ENCODE measurements at regions not wholly inside any gene's neighbourhood (a gene's known extent, or its start where the extent isn't known, plus 50 kb on each side); places are given as distances from the start of the nearest gene placed in this dataset.

DNA sequence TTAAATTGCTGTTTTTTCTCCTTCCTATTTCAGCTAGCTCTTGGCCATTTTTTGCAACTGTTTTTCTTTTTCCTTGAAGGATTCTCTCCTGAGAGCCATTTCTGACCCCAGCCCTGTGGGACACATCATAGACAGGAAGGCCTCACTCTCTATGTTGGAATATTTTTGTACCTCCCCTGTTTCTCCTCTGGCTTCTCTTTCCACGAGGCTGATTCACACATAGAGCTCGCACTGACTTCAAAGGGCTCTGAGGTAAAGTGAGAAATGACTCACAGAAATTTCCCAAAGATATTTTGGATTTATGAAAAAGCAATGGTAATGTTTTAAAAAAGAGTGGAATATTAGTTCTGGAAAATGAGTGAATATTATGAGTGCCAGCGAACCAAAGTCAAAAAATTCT, 181.7 kb upstream of the IGFBP7 start:
- no peak for DNase-seq (ENCODE audit: low read depth)
- no peak for TF ChIP-seq CTCF (conservative IDR thresholded peaks at IDR 0.05; ENCODE audit: low read depth, low read length)
- H3K4me3 ChIP-seq (ENCODE audit: low read depth, low read length), result no peak overlapping the region

DNA sequence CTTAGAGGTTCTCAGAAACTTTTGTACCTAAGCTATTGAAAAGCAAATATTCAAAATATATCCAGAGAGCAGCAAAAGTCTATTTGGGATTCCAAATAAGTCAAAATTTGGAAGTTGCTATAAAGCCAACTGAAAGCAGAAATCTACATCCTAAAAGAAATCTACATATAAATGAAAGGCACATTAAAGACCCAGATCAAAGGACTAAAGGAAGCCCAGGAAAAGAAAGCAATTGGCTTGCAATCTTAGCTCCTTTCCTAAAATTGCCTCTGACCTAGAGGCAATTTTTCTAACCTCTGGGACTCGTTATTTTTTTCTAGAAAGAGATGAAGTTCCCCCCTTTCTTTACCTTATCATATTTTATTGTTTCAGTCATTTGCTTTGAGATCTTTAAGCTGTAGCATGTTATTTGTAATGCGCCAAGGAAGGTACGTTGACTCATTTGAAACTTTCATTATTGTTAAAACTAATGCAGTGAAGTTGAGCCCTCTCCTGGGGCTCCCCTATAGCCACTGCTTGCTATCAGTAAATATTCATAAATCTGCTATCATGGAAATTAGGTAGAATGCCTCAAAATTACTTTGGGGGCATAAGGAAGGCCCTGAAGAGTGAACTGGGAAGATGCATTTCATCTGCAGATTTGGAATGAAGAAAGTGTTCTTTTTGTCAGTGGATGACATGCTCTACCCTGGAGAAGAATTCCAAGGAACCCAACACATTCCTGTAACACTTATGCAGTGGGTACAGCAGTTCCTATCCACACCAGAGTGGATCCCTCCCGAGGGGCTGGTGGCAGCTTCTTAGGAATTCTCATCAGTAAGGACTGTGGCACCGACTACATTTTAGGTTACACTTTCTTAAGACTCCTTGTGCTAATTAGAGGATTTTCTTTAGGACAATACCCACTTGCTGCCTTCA, 177.8 kb upstream of the IGFBP7 start:
- no peak overlapping the region for H3K4me3 ChIP-seq (ENCODE audit: low read depth, low read length)
- TF ChIP-seq CTCF (conservative IDR thresholded peaks at IDR 0.05; ENCODE audit: low read depth, low read length), result no peak
- DNase-seq (ENCODE audit: low read depth), result no peak

DNA sequence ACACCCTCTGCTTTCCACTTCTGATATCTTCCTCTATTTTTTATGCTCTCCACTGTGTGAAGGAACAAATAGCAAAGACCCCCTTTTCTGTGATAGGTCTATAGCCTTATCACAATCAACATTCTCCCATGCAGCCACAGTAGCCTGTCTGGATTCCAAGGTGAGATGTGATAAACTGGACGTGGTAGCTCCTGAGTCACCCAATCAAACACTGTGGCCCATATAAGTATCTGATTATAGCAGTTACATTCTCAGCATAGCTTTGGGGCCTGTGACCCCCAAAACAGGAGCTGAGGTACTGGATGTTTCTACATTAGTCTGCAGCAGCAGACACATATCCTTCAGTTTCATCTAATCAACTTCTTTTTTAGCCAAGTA, 172.7 kb upstream of the IGFBP7 start:
- TF ChIP-seq CTCF (conservative IDR thresholded peaks at IDR 0.05; ENCODE audit: low read depth, low read length), result no peak
- no peak overlapping the region for H3K4me3 ChIP-seq (ENCODE audit: low read depth, low read length)
- DNase-seq (ENCODE audit: low read depth), result no peak

DNA sequence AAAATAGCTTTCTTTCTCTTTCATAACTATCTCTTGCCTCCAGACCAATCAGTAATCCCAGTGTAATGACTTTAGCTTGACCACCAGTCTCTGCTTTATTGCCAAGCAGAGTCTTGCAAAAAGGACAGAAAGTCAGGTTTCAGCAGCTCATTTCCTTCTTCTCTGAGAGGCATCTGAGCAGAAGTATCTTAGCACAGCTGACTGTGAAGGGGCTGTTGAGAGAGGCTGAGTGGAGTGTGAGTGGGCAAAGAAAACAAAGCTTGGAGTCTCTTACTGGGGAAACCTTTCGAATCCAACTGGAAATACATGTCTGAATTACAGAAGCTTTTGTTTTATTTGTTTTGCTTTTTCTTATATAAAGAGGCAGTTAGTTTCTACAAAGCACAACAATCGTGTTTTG, 170.3 kb upstream of the IGFBP7 start:
- no peak for TF ChIP-seq CTCF (conservative IDR thresholded peaks at IDR 0.05; ENCODE audit: low read depth, low read length)
- H3K4me3 ChIP-seq (ENCODE audit: low read depth, low read length), result no peak overlapping the region
- no peak for DNase-seq (ENCODE audit: low read depth)

DNA sequence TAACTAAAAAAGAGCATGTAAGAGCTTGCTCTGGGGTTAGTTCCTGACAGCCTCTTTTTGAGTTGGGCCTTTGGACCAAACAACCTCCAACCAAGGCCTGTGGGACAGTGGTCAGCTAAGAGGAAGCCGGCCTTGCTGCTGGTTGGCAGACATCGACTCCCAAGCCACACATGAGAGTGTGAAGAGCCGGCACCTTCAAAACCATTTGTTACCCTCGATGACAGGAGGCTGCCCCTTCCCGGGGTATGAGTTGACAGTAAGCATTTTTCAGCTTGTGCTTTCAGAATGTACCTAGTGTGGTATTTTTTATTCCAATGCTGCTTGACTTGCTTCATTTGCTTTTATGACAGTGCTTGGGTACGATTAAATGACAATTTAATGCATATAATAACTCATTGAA, 168.6 kb upstream of the IGFBP7 start:
- H3K4me3 ChIP-seq (ENCODE audit: low read depth, low read length), result no peak overlapping the region
- no peak for TF ChIP-seq CTCF (conservative IDR thresholded peaks at IDR 0.05; ENCODE audit: low read depth, low read length)
- DNase-seq (ENCODE audit: low read depth), result no peak

GRCh38 chr4:57274082-57274481, 163.9 kb upstream of the IGFBP7 start:
- no peak for TF ChIP-seq CTCF (conservative IDR thresholded peaks at IDR 0.05; ENCODE audit: low read depth, low read length)
- DNase-seq (ENCODE audit: low read depth), result no peak
- H3K4me3 ChIP-seq (ENCODE audit: low read depth, low read length), result no peak overlapping the region

- H3K4me3 ChIP-seq (ENCODE audit: low read depth, low read length), result no peak overlapping the region
- no peak for TF ChIP-seq CTCF (conservative IDR thresholded peaks at IDR 0.05; ENCODE audit: low read depth, low read length)
- DNase-seq (ENCODE audit: low read depth), result peak; percentile 16
Observed at GRCh38 chr4:57270346-57270745, 160.2 kb upstream of the IGFBP7 start.
